ENCODE measurements at regions not wholly inside any gene's neighbourhood (a gene's known extent, or its start where the extent isn't known, plus 50 kb on each side); places are given as distances from the start of the nearest gene placed in this dataset.

DNA sequence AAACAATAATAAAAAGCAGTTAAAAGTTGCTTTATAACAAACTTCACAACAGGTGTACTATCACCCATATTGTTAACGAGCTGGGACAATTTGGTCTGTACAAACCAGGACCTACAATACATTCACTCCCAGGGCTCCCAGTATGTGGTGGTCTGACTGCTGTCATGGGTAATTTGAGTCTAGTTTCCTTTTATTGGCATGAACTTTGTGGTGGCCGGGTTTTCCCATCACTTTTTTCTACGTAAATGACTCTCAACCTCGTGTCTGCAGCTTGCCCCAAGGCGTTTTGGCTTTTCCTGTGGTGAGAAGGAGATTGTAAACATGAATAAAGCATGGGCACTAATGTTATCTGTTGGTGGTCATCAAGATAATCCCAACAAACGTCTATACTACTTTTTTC is 118.7 kb upstream of the CDK6 start:
- DNase-seq, result peak; percentile 4
- H3F3A ChIP-seq (ENCODE audit: low read length, unreplicated experiment), result no peaks in the 10 kb centered on the region
- H3K9me2 ChIP-seq (replicated peaks; ENCODE audit: low read length), result no peaks in the 10 kb centered on the region
- H3K27me3 ChIP-seq (ENCODE audit: low read length), result no peaks in the 10 kb centered on the region
- no peak overlapping the region for H3K27ac ChIP-seq (ENCODE audit: low read length)
- H3K9me3 ChIP-seq (ENCODE audit: low read length), result no peaks in the 10 kb centered on the region
- H4K20me1 ChIP-seq (ENCODE audit: low read length), result no peaks in the 10 kb centered on the region
- H3K4me2 ChIP-seq (ENCODE audit: low read length), result no peak overlapping the region
- ChIA-PET POLR2A (ENCODE audit: unreplicated experiment) (no interaction called here), CTCF (no interaction called here)
- no TSS peak for BruUV-seq (replicated peaks)
- no peak overlapping the region for H3K9ac ChIP-seq (ENCODE audit: low read length)
- H3K36me3 ChIP-seq (ENCODE audit: low read depth, low read length), result no peaks in the 10 kb centered on the region
- no peaks in the 10 kb centered on the region for H3K4me1 ChIP-seq (ENCODE audit: insufficient read depth, low read length)
- intact Hi-C loops (cut with micrococcal nuclease), result no loop called here
- no peak overlapping the region for H3K4me3 ChIP-seq (ENCODE audit: low read length)
- no peak for ATAC-seq
- no peak for TF ChIP-seq EZH2phosphoT487 (IDR thresholded peaks at IDR 0.05; ENCODE audit: borderline replicate concordance, low read length)
- TF ChIP-seq, protein P1, sequence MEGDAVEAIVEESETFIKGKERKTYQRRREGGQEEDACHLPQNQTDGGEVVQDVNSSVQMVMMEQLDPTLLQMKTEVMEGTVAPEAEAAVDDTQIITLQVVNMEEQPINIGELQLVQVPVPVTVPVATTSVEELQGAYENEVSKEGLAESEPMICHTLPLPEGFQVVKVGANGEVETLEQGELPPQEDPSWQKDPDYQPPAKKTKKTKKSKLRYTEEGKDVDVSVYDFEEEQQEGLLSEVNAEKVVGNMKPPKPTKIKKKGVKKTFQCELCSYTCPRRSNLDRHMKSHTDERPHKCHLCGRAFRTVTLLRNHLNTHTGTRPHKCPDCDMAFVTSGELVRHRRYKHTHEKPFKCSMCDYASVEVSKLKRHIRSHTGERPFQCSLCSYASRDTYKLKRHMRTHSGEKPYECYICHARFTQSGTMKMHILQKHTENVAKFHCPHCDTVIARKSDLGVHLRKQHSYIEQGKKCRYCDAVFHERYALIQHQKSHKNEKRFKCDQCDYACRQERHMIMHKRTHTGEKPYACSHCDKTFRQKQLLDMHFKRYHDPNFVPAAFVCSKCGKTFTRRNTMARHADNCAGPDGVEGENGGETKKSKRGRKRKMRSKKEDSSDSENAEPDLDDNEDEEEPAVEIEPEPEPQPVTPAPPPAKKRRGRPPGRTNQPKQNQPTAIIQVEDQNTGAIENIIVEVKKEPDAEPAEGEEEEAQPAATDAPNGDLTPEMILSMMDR (conservative IDR thresholded peaks at IDR 0.05; ENCODE audit: low read depth, low read length), result no peak
- no peak for TF ChIP-seq EZH2 (IDR thresholded peaks at IDR 0.05; ENCODE audit: low read length, unreplicated experiment)
- H2AFZ ChIP-seq (ENCODE audit: low read length), result no peak overlapping the region
- H3K79me2 ChIP-seq (ENCODE audit: low read length), result no peaks in the 10 kb centered on the region

DNA sequence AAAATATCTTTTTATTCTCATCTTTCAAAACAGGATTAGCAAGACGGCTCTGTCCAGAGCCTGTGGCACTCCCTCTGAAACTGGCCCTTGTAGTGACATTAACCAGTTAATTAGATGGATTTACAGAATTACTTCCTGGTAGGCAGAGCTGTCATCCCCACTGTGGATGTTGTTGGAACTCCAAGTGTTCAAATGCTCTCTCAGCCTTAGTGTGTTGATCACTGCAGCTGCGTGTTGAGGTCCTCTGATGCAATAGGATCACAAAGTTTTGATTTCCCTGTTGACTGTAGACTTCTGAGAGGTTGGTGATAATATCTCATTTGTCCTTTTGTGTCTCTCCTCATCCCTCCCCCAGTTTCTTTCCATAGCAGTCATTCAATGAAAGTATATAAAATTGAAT is 117.3 kb upstream of the CDK6 start:
- Histone ChIP-seq H3K36me3 (ENCODE audit: low read depth, low read length) (no peaks in the 10 kb centered on the region), H3F3A (ENCODE audit: low read length, unreplicated experiment) (no peaks in the 10 kb centered on the region), H3K9me2 (replicated peaks; ENCODE audit: low read length) (no peaks in the 10 kb centered on the region), H3K27ac (ENCODE audit: low read length) (no peak overlapping the region), H2AFZ (ENCODE audit: low read length) (no peak overlapping the region), H3K4me3 (ENCODE audit: low read length) (no peak overlapping the region), H3K4me2 (ENCODE audit: low read length) (no peak overlapping the region), H3K9me3 (ENCODE audit: low read length) (no peaks in the 10 kb centered on the region), H3K27me3 (ENCODE audit: low read length) (no peaks in the 10 kb centered on the region), H3K79me2 (ENCODE audit: low read length) (no peaks in the 10 kb centered on the region), H4K20me1 (ENCODE audit: low read length) (no peaks in the 10 kb centered on the region), H3K9ac (ENCODE audit: low read length) (no peak overlapping the region), H3K4me1 (ENCODE audit: insufficient read depth, low read length) (no peaks in the 10 kb centered on the region)
- POLR2A ChIA-PET (ENCODE audit: unreplicated experiment), result interaction anchor here (0.5 to 0.6 kb wide), 2 partner anchors 14 to 121 kb away, joined by 4 to 11 read pairs; no protein-coding TSS in a partner anchor
- no TSS peak for BruUV-seq (replicated peaks)
- intact Hi-C loops (cut with micrococcal nuclease), result no loop called here
- ATAC-seq (no peak), DNase-seq (no peak)
- TF ChIP-seq EZH2 (IDR thresholded peaks at IDR 0.05; ENCODE audit: low read length, unreplicated experiment) (no peak), EZH2phosphoT487 (IDR thresholded peaks at IDR 0.05; ENCODE audit: borderline replicate concordance, low read length) (no peak)
- TF ChIP-seq, protein P1 (conservative IDR thresholded peaks at IDR 0.05; ENCODE audit: low read depth, low read length), result no peak
- CTCF ChIA-PET, result no interaction called here

DNA sequence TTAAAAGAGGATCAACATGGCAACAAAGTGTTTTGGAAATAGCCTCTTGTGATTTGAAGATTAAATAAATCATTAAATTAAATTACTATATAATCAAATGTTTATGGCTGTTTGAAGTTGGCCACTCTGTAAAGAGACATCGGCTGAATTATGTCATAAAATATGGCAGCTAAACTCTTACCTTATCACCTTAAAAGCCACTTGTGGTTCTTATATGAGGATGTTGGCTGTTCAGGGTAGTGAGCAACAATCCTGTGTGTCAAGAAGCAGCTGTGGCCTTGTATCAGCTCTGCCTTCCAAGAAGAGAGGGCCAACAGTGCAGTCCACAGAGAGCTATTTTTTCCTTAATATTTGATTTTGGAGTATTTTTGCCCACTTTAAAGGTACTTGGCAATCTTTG is 113.4 kb upstream of the CDK6 start:
- Histone ChIP-seq H3K9me2 (replicated peaks; ENCODE audit: low read length) (no peaks in the 10 kb centered on the region), H4K20me1 (ENCODE audit: low read length) (no peaks in the 10 kb centered on the region), H3F3A (ENCODE audit: low read length, unreplicated experiment) (no peaks in the 10 kb centered on the region), H3K4me3 (ENCODE audit: low read length) (no peak overlapping the region), H3K9ac (ENCODE audit: low read length) (no peak overlapping the region), H3K27ac (ENCODE audit: low read length) (no peak overlapping the region), H3K4me2 (ENCODE audit: low read length) (no peak overlapping the region), H3K36me3 (ENCODE audit: low read depth, low read length) (no peaks in the 10 kb centered on the region), H2AFZ (ENCODE audit: low read length) (no peak overlapping the region), H3K79me2 (ENCODE audit: low read length) (no peaks in the 10 kb centered on the region), H3K9me3 (ENCODE audit: low read length) (no peaks in the 10 kb centered on the region), H3K27me3 (ENCODE audit: low read length) (no peaks in the 10 kb centered on the region), H3K4me1 (ENCODE audit: insufficient read depth, low read length) (no peaks in the 10 kb centered on the region)
- CTCF ChIA-PET, result no interaction called here
- intact Hi-C loops (cut with micrococcal nuclease), result no loop called here
- no peak for TF ChIP-seq EZH2 (IDR thresholded peaks at IDR 0.05; ENCODE audit: low read length, unreplicated experiment)
- TF ChIP-seq, protein P1 (conservative IDR thresholded peaks at IDR 0.05; ENCODE audit: low read depth, low read length), result no peak
- TF ChIP-seq EZH2phosphoT487 (IDR thresholded peaks at IDR 0.05; ENCODE audit: borderline replicate concordance, low read length), result no peak
- no TSS peak for BruUV-seq (replicated peaks)
- POLR2A ChIA-PET (ENCODE audit: unreplicated experiment), result interaction anchor here (0.5 kb wide), 1 partner anchor 34 kb away, joined by 18 read pairs; no protein-coding TSS in a partner anchor
- ATAC-seq (no peak), DNase-seq (no peak)
